ENCODE measurements at regions not wholly inside any gene's neighbourhood (a gene's known extent, or its start where the extent isn't known, plus 50 kb on each side); places are given as distances from the start of the nearest gene placed in this dataset.

DNA sequence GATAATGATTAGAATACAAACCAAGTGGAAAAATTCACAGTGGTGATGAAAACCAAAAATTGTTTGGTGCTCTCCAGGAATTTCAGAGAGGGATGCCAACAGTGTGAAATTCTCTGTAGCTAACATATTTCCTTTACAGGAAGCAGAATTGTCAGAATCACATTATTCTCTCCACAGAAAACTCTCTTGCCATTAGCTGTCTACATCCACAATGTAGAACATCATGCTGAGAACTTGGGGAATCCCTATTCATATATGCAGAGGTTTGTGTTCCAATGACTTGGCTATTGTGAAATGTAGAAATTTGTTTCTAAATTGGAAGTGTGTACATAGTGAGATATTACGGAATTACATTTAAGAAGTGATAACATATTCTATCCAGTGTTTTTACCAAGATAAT is 142.0 kb downstream of the PCDH7 start:
- no peak for TF ChIP-seq POLR2A (IDR thresholded peaks at IDR 0.05)
- TF ChIP-seq CTCF (IDR thresholded peaks at IDR 0.05) = no peak
